Upper lobe of left lung (tissue), 6 donors: ENCODE measurements at regions not wholly inside any gene's neighbourhood (a gene's known extent, or its start where the extent isn't known, plus 50 kb on each side); places are given as distances from the start of the nearest gene placed in this dataset.

Experiments
- ATAC-seq, 2 donors: fragments of 200-7000 bp; cut with Tn5 transposase; one replicate each; pipeline ENCODE4 v1.9.1; 2022; ENCODE audit warnings: mild to moderate bottlenecking in 2 of 2, moderate library complexity in 2 of 2; ENCODE audit not compliant: low FRiP score in 2 of 2
- DNase-seq, 2 donors: peaks; one replicate each; pipeline ENCODE4 v3.0.0-alpha.2; 2019 to 2020
- H3K27ac ChIP-seq, 4 donors: fragments of 200-600 bp; sonication (generic); one replicate each; pipeline ENCODE4 v1.5.1; 2016 to 2019
- H3K27me3 ChIP-seq, 4 donors: fragments of 200-600 bp; sonication (generic); one replicate each; pipeline ENCODE4 v1.5.1; 2017 to 2019
- H3K36me3 ChIP-seq, 4 donors: fragments of 200-600 bp; sonication (generic); one replicate each; pipeline ENCODE4 v1.5.1; 2016 to 2019
- H3K4me1 ChIP-seq, 4 donors: fragments of 200-600 bp; sonication (generic); one replicate each; pipeline ENCODE4 v1.5.1; 2018 to 2019
- H3K4me3 ChIP-seq, 4 donors: fragments of 200-600 bp; sonication (generic); one replicate each; pipeline ENCODE4 v1.5.1; 2017 to 2019; ENCODE audit warnings: mild to moderate bottlenecking in 2 of 4, moderate library complexity in 1 of 4
- H3K9me3 ChIP-seq, 4 donors: fragments of 200-600 bp; sonication (generic); one replicate each; pipeline ENCODE4 v1.5.1; 2018 to 2019
- EP300 ChIP-seq, 4 donors: sonication (generic); formaldehyde crosslinking; IDR thresholded peaks; one replicate each; pipeline ENCODE4 v1.5.1; 2017; ENCODE audit warnings: antibody characterized with exemption in 4 of 4, control low read depth in 2 of 4
- POLR2A ChIP-seq, 4 donors: fragments of 450-650 bp; IDR thresholded peaks; one replicate each; pipeline ENCODE4 v1.5.1; 2016 to 2017; ENCODE audit warnings: antibody characterized with exemption in 4 of 4, mild to moderate bottlenecking in 2 of 4
- POLR2AphosphoS5 ChIP-seq, 2 donors: sonication (generic); formaldehyde crosslinking; IDR thresholded peaks; one replicate each; pipeline ENCODE4 v1.5.1; 2017; ENCODE audit warnings: antibody characterized with exemption in 2 of 2
- WGBS, 2 donors: methylation state at CpG; one replicate each; pipeline ENCODE4 v1.1.5; 2017 to 2018; 5-methylcytosine and 5-hydroxymethylcytosine counted together
- TF ChIP-seq, protein P1 (sequence below), 6 experiments: fragments of 450-650 bp in 4 of 6; fragments of 200-600 bp in 2 of 6; sonication (generic) in 2 of 6; IDR thresholded peaks; one replicate each; pipeline ENCODE4 v1.5.1; 2016 to 2019; ENCODE audit warnings: antibody characterized with exemption in 6 of 6
- donor health status: DM: no; HTN: no; CAD: no; lungs with moderate emphysema.
- donor health status: DM: no; HTN: yes; CAD: no; lungs with severe emphysema.

DNA sequence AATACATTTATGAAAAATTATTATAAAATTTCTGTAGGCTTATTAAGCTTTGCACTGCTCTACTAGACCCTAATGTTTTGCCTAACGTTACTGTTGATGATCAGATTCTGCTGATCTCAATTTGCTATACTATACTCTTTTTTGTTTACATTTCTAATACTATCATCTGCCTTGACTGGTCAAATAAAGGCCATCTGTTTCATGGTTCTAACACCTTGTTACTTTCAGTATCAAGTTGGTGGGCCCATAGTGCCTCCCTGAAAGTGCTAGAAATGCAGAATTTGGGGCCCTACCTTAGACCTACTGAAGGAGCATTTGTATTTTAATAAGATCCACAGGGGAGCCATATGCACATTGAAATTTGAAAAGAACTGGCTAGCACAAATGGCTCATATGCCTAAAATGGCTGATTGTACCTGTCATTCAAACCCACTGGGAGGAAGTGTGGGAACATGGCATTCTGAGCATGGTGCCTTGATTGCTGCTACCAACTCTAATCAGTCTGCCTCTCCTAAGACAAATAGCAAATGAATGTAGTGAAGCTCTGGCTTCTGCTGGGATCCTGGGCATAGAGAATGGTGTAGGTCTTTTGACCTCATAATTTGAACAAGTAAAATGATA, 199.1 kb upstream of the BTBD3 start:
- ATAC-seq (no peak), DNase-seq (no peak)
- WGBS, 2 donors: 82 to 83% methylated on average over 1 of the region's 1 CpG
- Histone ChIP-seq H3K9me3 (no peaks in the 10 kb centered on the region), H3K27ac (no peak overlapping the region), H3K27me3 (no peaks in the 10 kb centered on the region), H3K36me3 (no peaks in the 10 kb centered on the region), H3K4me3 (no peak overlapping the region), H3K4me1 (no peaks in the 10 kb centered on the region)
- TF ChIP-seq POLR2AphosphoS5 (IDR thresholded peaks at IDR 0.05) (no peak), POLR2A (IDR thresholded peaks at IDR 0.05) (no peak)
- TF ChIP-seq, protein P1, sequence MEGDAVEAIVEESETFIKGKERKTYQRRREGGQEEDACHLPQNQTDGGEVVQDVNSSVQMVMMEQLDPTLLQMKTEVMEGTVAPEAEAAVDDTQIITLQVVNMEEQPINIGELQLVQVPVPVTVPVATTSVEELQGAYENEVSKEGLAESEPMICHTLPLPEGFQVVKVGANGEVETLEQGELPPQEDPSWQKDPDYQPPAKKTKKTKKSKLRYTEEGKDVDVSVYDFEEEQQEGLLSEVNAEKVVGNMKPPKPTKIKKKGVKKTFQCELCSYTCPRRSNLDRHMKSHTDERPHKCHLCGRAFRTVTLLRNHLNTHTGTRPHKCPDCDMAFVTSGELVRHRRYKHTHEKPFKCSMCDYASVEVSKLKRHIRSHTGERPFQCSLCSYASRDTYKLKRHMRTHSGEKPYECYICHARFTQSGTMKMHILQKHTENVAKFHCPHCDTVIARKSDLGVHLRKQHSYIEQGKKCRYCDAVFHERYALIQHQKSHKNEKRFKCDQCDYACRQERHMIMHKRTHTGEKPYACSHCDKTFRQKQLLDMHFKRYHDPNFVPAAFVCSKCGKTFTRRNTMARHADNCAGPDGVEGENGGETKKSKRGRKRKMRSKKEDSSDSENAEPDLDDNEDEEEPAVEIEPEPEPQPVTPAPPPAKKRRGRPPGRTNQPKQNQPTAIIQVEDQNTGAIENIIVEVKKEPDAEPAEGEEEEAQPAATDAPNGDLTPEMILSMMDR (IDR thresholded peaks at IDR 0.05): no peak

DNA sequence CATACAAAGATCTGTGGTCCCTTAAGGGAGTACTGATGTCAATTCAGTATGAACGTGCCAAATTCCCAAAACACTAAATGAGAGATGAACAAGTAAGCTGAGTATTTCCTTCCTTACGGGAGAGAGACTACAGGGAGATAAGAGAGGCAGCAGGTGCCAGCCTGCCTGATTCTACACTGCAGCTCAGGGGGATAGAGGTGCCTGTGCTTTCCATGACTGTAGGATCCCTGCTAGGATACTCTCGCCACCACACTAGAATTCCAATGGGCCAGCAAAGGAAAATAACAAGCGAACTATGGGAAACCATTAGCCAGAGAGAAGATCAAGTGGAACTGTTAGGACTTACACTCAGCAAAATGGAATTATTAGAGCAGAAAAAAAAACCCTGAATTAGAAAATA, 198.5 kb upstream of the BTBD3 start:
- H3K36me3 ChIP-seq: no peaks in the 10 kb centered on the region
- TF ChIP-seq, protein P1 (IDR thresholded peaks at IDR 0.05): no peak
- TF ChIP-seq EP300 (IDR thresholded peaks at IDR 0.05) (no peak), POLR2A (IDR thresholded peaks at IDR 0.05) (no peak), POLR2AphosphoS5 (IDR thresholded peaks at IDR 0.05) (no peak)
- H3K4me3 ChIP-seq: no peak overlapping the region
- ATAC-seq (no peak), DNase-seq (no peak)
- no peak overlapping the region for H3K27ac ChIP-seq
- no peaks in the 10 kb centered on the region for H3K27me3 ChIP-seq
- WGBS, 2 donors: 78 to 84% methylated on average over 3 to 4 of the region's 4 CpGs
- H3K9me3 ChIP-seq: no peaks in the 10 kb centered on the region
- no peaks in the 10 kb centered on the region for H3K4me1 ChIP-seq

DNA sequence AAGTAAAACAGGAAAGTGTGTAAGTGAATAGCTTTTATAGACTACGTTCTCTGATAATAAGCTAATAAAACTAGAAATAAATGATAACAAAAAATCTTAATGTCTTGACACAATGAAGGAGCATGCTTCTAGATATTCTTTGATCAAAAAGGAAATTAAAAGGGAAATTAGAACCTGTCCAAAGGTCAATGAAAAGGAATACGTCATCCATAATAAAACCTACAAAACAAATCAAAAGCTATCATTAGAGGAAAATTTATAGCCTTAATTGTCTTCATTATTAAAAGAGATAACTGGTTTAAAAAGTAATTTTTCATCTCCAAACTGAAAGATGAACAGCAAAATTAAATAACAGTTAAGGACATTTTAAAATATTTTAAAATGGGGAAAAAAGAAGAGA, 196.3 kb upstream of the BTBD3 start:
- TF ChIP-seq POLR2A (IDR thresholded peaks at IDR 0.05): no peak
- no peak for TF ChIP-seq EP300 (IDR thresholded peaks at IDR 0.05)
- TF ChIP-seq, protein P1 (IDR thresholded peaks at IDR 0.05): no peak
- TF ChIP-seq POLR2AphosphoS5 (IDR thresholded peaks at IDR 0.05): no peak
- WGBS, 2 donors: 82 to 87% methylated on average over 2 of the region's 2 CpGs
- no peaks in the 10 kb centered on the region for H3K4me1 ChIP-seq
- no peak overlapping the region for H3K27ac ChIP-seq
- H3K36me3 ChIP-seq: no peaks in the 10 kb centered on the region
- ATAC-seq (no peak), DNase-seq (no peak)
- H3K9me3 ChIP-seq: no peaks in the 10 kb centered on the region
- no peak overlapping the region for H3K4me3 ChIP-seq
- no peaks in the 10 kb centered on the region for H3K27me3 ChIP-seq

DNA sequence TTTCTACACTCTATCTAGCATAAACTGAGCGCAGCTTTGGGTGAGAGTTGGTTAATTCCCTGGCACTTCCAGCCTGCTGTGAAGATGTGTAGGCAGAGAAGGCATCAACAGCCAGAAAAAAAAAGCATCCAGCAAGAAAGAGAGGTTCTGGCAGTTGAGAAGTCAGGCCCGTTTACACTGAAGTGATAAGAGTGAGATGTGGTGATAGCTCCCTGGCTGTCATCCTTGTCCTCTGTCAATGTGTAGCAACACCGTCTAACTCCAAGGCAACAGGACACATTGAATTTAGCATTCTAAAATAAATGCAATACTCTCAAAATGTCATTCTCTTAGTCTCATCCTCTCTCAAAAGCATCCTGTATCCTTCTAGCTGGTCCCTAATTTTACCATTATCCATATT, 193.6 kb upstream of the BTBD3 start:
- Histone ChIP-seq H3K4me3 (no peak overlapping the region), H3K27ac (no peak overlapping the region), H3K9me3 (no peaks in the 10 kb centered on the region), H3K36me3 (no peaks in the 10 kb centered on the region), H3K27me3 (no peaks in the 10 kb centered on the region), H3K4me1 (no peaks in the 10 kb centered on the region)
- no peak for ATAC-seq
- no peak for DNase-seq
- 67 to 79% methylated on average over 3 of the region's 3 CpGs for WGBS, 2 donors
- TF ChIP-seq POLR2A (IDR thresholded peaks at IDR 0.05): no peak
- no peak for TF ChIP-seq POLR2AphosphoS5 (IDR thresholded peaks at IDR 0.05)
- TF ChIP-seq, protein P1 (IDR thresholded peaks at IDR 0.05): no peak
- TF ChIP-seq EP300 (IDR thresholded peaks at IDR 0.05): no peak

DNA sequence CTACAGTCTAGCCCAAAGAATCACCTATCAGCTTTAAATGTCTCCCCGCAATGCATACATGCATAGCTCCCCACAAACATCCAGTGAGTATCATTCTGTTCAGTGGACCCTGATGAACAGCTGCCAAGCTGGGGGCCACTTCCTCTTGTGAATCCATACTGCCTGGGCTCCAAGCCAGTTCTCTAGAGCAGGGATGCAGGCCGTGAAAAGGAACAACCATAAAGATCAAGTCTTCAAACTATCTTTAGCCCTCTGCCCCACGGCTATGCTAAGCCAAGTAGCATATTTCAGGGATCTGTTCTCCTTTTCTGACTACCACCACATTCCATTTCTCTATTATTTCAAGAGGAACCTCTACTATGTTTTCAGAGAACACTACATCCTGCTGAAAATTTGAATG, 191.7 kb upstream of the BTBD3 start:
- 47 to 58% methylated on average over 3 of the region's 3 CpGs for WGBS, 2 donors

More for the DNA sequence above, 191.7 kb upstream of the BTBD3 start:
- no peaks in the 10 kb centered on the region for H3K4me1 ChIP-seq
- no peaks in the 10 kb centered on the region for H3K9me3 ChIP-seq
- ATAC-seq: no peak
- H3K4me3 ChIP-seq: no peak overlapping the region
- H3K27me3 ChIP-seq: no peaks in the 10 kb centered on the region
- H3K36me3 ChIP-seq: no peaks in the 10 kb centered on the region
- no peak for DNase-seq
- no peak overlapping the region for H3K27ac ChIP-seq
- TF ChIP-seq EP300 (IDR thresholded peaks at IDR 0.05): no peak
- TF ChIP-seq POLR2A (IDR thresholded peaks at IDR 0.05): no peak
- TF ChIP-seq POLR2AphosphoS5 (IDR thresholded peaks at IDR 0.05): no peak
- TF ChIP-seq, protein P1 (IDR thresholded peaks at IDR 0.05): no peak
